ENCODE measurements at regions not wholly inside any gene's neighbourhood (a gene's known extent, or its start where the extent isn't known, plus 50 kb on each side); places are given as distances from the start of the nearest gene placed in this dataset.

DNA sequence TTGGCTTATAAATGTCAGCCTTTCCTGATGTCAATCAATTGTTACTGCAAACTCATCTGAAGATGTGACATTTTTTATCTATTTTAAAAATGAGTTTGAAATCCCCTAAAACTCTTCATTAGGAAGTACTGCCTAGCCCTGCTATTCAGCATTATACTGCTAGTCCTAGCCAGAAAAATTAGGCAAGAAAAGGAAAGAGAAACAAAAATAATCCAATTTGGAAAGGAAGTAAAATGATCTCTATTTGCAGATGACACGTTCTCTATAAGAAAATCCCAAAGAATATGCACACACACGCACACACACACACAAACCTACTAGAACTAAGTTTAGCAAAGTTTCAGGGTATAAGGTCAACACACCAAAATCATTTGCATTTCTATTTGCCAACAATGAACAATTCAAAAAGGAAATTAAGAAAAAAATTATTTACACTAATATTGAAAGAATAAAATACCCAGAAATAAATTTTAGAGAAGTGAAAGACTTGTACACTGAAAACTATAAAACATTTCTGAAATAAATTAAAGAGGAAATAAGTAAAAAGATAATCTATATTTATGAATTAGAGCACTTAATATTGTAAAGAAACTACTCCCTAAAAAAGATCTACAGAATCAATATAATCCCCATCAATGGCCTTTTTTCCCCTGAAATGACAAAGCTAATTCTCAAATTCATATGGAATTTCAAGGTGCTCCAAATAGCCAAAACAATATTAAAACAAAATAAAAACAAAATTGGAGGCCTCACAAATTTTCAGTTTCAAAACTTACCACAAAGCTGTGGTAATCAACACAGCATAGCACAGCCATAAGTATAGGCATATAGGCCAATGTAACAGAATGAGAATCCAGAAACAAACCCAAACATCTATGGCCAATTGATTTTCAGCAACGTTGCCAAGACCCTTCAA, 433.7 kb upstream of the TRIB2 start:
- Histone ChIP-seq H3K9me3 (replicated peaks; ENCODE audit: control insufficient read depth, insufficient read depth, low read length) (no peaks in the 10 kb centered on the region), H3K4me3 (replicated peaks in 1 of 3; ENCODE audit: insufficient read depth in 1 of 3, low read depth in 1 of 3, low read length in 3 of 3) (no peak overlapping the region), H3K4me2 (ENCODE audit: insufficient read depth, low read length) (no peak overlapping the region), H2AFZ (ENCODE audit: low read depth, low read length) (no peak overlapping the region), H3K4me1 (ENCODE audit: control insufficient read depth, extremely low read depth, insufficient read depth, low read length) (peaks cover 15% of the 10 kb centered on the region), H3K36me3 (ENCODE audit: control insufficient read depth in 2 of 2, extremely low read depth in 1 of 2, insufficient read depth in 2 of 2, low read length in 2 of 2) (no peaks in the 10 kb centered on the region), H3K27ac (ENCODE audit: insufficient read depth, low read depth, low read length) (no peak overlapping the region), H3K79me2 (ENCODE audit: control insufficient read depth, insufficient read depth, low read length) (no peaks in the 10 kb centered on the region), H3K9ac (replicated peaks; ENCODE audit: extremely low read depth, insufficient read depth, low read length) (no peak overlapping the region), H3K9me1 (replicated peaks; ENCODE audit: control insufficient read depth, extremely low read depth, insufficient read depth, low read length) (no peaks in the 10 kb centered on the region), H4K20me1 (replicated peaks; ENCODE audit: control insufficient read depth, extremely low read depth, insufficient read depth, low read length) (no peaks in the 10 kb centered on the region), H3K27me3 (ENCODE audit: control insufficient read depth in 2 of 2, insufficient read depth in 2 of 2, low read length in 2 of 2) (no peaks in the 10 kb centered on the region)
- POLR2A ChIA-PET: no interaction called here
- CTCF ChIA-PET: no interaction called here
- no peak for FAIRE-seq
- dilution Hi-C loops (cut with MboI; ENCODE audit: extremely low pct_ligation_motif_present, low sequenced_read_pairs): no loop called here
- TF ChIP-seq FOS (IDR thresholded peaks at IDR 0.05; ENCODE audit: borderline replicate concordance, insufficient read depth, low read length) (no peak), POLR2A (IDR thresholded peaks at IDR 0.05; ENCODE audit: low read depth, low read length) (no peak), MYC (IDR thresholded peaks at IDR 0.05; ENCODE audit: low read depth, low read length) (no peak), JUN (IDR thresholded peaks at IDR 0.05; ENCODE audit: borderline replicate concordance, insufficient read depth, insufficient read length, low read depth) (no peak)
- TF ChIP-seq, protein P1, sequence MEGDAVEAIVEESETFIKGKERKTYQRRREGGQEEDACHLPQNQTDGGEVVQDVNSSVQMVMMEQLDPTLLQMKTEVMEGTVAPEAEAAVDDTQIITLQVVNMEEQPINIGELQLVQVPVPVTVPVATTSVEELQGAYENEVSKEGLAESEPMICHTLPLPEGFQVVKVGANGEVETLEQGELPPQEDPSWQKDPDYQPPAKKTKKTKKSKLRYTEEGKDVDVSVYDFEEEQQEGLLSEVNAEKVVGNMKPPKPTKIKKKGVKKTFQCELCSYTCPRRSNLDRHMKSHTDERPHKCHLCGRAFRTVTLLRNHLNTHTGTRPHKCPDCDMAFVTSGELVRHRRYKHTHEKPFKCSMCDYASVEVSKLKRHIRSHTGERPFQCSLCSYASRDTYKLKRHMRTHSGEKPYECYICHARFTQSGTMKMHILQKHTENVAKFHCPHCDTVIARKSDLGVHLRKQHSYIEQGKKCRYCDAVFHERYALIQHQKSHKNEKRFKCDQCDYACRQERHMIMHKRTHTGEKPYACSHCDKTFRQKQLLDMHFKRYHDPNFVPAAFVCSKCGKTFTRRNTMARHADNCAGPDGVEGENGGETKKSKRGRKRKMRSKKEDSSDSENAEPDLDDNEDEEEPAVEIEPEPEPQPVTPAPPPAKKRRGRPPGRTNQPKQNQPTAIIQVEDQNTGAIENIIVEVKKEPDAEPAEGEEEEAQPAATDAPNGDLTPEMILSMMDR (IDR thresholded peaks at IDR 0.05; ENCODE audit: extremely low read depth in 1 of 2, insufficient read depth in 1 of 2, low read depth in 1 of 2, low read length in 2 of 2): no peak
- intact Hi-C loops (cut with micrococcal nuclease): loop anchor here (1.0 to 10.0 kb wide), 3 partner anchors 43 to 722 kb away; no protein-coding TSS in a partner anchor
- no peak for DNase-seq (ENCODE audit: low read depth, low spot score)
- BruUV-seq (replicated peaks): no TSS peak

All from endothelial cell of umbilical vein (primary cell).